Neural crest cell (in vitro differentiated cells): ENCODE measurements at regions not wholly inside any gene's neighbourhood (a gene's known extent, or its start where the extent isn't known, plus 50 kb on each side); places are given as distances from the start of the nearest gene placed in this dataset.

Experiments used
- DNase-seq: peaks from one replicate; pipeline ENCODE4 v3.0.0; 2021; ENCODE audit warnings: low read depth, mixed read lengths, low spot score
- H3K27ac Mint-ChIP-seq: one replicate; pipeline ENCODE4 v1.8.0; 2021; ENCODE audit warnings: mild to moderate bottlenecking, mixed read lengths; ENCODE audit not compliant: unreplicated experiment
- H3K27me3 Mint-ChIP-seq: 2 replicates; pipeline ENCODE4 v1.8.0; 2021; ENCODE audit warnings: low read depth, mild to moderate bottlenecking, mixed read lengths
- H3K36me3 Mint-ChIP-seq: 2 replicates; pipeline ENCODE4 v1.8.0; 2021; ENCODE audit warnings: low read depth, mild to moderate bottlenecking, mixed read lengths
- H3K4me1 Mint-ChIP-seq: 2 replicates; pipeline ENCODE4 v1.8.0; 2021; ENCODE audit warnings: mixed read lengths
- H3K4me3 Mint-ChIP-seq: one replicate; pipeline ENCODE4 v1.8.0; 2021; ENCODE audit warnings: mild to moderate bottlenecking, mixed read lengths
- H3K9me3 Mint-ChIP-seq: 2 replicates; pipeline ENCODE4 v1.8.0; 2021; ENCODE audit warnings: mixed read lengths
- TF ChIP-seq, protein P1 (sequence below): fragments of 200-600 bp; sonication (generic); conservative IDR thresholded peaks from 2 replicates; pipeline ENCODE4 v1.5.0; 2021; ENCODE audit warnings: antibody characterized with exemption, mild to moderate bottlenecking

DNA sequence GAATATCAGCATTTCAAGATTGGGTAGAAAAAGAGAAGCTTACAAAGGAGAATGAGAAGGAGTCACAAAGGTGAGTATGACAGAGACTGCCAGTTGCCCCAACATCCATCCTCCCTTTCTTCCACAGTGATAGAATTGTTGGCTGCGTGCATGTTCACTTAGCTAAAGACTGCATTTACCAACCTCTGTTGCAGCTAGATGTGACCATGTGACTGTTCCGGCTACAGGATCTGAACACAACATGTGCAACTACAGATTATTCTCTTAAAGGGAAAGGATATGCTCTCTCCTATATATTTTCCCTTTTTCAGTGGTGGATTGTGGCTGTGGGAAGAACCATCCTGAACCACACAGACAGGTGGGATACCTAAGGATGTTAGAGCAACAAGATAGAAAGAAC lies 60.5 kb upstream of the ZNRF2 start:
- Mint-ChIP-seq H3K27ac (no peak overlapping the region), H3K27me3 (peaks cover 3% of the 10 kb centered on the region), H3K36me3 (peaks cover 3% of the 10 kb centered on the region), H3K4me1 (no peaks in the 10 kb centered on the region), H3K9me3 (peaks cover 10% of the 10 kb centered on the region), H3K4me3 (no peak overlapping the region)
- TF ChIP-seq, protein P1, sequence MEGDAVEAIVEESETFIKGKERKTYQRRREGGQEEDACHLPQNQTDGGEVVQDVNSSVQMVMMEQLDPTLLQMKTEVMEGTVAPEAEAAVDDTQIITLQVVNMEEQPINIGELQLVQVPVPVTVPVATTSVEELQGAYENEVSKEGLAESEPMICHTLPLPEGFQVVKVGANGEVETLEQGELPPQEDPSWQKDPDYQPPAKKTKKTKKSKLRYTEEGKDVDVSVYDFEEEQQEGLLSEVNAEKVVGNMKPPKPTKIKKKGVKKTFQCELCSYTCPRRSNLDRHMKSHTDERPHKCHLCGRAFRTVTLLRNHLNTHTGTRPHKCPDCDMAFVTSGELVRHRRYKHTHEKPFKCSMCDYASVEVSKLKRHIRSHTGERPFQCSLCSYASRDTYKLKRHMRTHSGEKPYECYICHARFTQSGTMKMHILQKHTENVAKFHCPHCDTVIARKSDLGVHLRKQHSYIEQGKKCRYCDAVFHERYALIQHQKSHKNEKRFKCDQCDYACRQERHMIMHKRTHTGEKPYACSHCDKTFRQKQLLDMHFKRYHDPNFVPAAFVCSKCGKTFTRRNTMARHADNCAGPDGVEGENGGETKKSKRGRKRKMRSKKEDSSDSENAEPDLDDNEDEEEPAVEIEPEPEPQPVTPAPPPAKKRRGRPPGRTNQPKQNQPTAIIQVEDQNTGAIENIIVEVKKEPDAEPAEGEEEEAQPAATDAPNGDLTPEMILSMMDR: no peak
- no peak for DNase-seq

DNA sequence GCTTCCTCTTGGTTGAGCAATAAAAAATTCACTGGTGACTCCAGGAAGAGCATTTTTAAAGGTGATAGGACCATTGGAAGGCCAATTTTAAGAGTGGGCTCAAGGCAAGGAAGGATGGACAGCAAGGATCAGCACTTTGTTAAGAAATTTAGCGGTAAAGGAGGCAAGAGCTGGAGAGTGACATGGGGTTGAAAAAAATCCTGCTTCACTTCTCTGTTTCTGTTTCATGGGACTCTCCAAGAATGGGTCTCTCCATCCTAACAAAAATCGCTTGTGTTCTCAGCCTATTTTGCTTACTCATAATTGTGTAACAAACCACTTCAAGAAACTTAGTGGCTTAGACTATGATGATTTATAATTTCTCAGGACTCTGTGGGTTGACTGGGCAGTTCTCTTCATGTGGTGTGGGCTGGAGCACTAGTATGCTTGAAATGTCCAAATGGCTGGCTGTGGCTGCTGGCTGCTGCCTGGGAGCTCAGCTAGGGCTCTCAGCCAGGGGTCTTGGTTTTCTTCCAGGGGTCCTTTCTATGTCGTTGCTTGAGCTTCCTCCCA lies 59.8 kb upstream of the ZNRF2 start:
- H3K36me3 Mint-ChIP-seq: peaks cover 2% of the 10 kb centered on the region
- peaks cover 3% of the 10 kb centered on the region for H3K27me3 Mint-ChIP-seq
- TF ChIP-seq, protein P1: no peak
- no peak overlapping the region for H3K27ac Mint-ChIP-seq
- DNase-seq: no peak
- peaks cover 5% of the 10 kb centered on the region for H3K9me3 Mint-ChIP-seq
- no peak overlapping the region for H3K4me3 Mint-ChIP-seq
- no peaks in the 10 kb centered on the region for H3K4me1 Mint-ChIP-seq

DNA sequence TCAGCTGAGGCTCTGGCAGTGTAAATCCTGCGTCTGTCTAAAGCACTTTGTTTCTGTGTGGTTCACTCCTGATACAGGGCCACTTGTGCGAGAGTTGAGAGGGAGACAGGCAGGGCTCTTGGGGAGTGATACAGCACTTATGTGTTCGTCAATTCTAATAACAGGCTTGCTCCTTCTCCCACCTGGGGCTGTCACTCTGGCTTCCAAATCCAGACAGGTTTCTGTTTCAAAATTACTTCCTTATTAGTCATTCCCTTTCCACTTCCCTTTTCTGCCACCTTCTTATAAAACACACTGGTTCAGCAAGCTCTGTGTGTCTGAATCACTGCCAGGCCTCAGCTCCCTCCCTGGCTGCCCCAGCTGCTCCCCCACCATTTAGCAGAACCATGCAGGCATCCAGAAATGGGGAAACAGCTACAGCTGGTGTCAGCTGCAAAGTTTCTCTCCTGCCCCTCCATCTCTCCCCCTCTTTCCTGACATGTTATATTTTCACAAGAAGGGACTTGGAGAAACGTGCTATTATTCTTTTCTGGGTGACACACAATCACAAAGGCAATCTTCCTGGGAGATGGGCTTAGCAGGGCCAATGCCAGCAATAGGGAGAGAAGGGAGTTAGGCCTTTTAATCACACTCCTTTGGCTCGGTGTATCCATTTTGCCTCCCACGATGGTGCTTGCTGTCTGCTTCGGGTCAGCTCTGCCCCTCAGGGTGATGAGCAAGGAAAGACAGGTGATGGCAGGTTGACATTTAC lies 58.4 kb upstream of the ZNRF2 start:
- Mint-ChIP-seq H3K27me3 (no peaks in the 10 kb centered on the region), H3K4me1 (no peaks in the 10 kb centered on the region), H3K4me3 (no peak overlapping the region), H3K9me3 (no peaks in the 10 kb centered on the region), H3K27ac (no peak overlapping the region), H3K36me3 (no peaks in the 10 kb centered on the region)
- no peak for DNase-seq
- TF ChIP-seq, protein P1: no peak

DNA sequence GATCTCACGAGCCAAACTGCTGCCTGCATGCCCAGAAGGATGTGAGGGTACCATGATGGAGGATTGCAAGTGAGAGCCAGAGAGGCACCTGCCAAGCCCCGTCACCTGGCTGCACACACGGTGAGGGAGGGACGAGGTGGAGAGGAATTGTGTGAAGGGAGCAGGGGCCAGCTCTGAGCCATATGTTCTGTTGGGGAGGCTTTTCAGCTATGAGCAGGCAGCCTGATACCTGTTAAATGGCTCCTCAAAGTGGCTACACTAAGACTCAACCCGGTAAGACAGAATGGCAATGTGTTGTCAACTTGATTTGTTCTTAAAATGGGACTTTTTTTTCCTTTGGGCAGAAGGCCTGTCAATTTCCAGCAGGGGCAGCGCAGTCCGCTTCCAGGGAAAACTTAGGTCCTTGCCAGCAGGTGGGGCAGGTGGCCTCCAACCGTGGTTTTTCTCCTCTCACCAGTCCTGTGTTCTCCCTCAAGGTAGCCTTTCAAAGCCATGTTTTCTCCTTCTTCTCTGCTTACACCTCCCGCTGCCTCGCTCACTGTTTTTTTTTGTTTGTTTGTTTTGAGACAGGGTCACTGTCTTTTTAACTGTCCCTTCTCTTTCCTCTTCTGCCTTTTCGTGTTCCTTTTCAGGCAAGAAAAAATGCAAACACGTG lies 57.7 kb upstream of the ZNRF2 start:
- Mint-ChIP-seq H3K9me3 (no peaks in the 10 kb centered on the region), H3K4me3 (no peak overlapping the region), H3K36me3 (no peaks in the 10 kb centered on the region), H3K27ac (no peak overlapping the region), H3K27me3 (peaks cover 2% of the 10 kb centered on the region), H3K4me1 (no peaks in the 10 kb centered on the region)
- TF ChIP-seq, protein P1: peak; percentile 58
- DNase-seq: peak; percentile 5

DNA sequence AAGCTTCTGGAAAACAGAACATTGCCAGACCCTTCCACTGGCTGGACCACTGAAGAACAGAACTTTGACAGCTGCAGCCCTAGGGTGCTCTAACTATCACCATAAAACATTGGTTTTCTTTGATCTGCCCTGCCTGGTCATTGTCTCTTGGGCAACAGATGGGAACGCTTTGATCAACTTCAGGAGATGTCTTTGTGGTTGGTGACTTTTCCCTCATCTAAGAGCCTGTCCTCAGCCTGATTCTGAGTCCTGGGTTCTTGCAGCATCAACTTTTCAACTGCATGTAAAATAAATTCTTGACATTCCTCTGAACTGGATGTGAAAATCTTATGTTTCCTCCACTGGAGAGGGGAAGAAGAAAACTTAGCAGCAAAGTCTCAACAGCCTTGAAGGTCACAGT lies 53.1 kb upstream of the ZNRF2 start:
- Mint-ChIP-seq H3K4me3 (no peak overlapping the region), H3K9me3 (no peaks in the 10 kb centered on the region), H3K27ac (no peak overlapping the region), H3K4me1 (no peaks in the 10 kb centered on the region), H3K27me3 (peaks cover 2% of the 10 kb centered on the region), H3K36me3 (no peaks in the 10 kb centered on the region)
- DNase-seq: no peak
- TF ChIP-seq, protein P1: no peak
